Left ventricle myocardium superior (tissue), 1 donor: ENCODE measurements at regions not wholly inside any gene's neighbourhood (a gene's known extent, or its start where the extent isn't known, plus 50 kb on each side); places are given as distances from the start of the nearest gene placed in this dataset.

Experiments used
- ATAC-seq: fragments of 200-7000 bp; cut with Tn5 transposase; one replicate; pipeline ENCODE4 v1.9.1; 2020; ENCODE audit warnings: mild to moderate bottlenecking, moderate library complexity
- DNase-seq: peaks from one replicate; pipeline ENCODE4 v3.0.0-alpha.2; 2020
- intact Hi-C: fragments of 100-400 bp; cut with micrococcal nuclease; formaldehyde crosslinking; loops from one replicate; pipeline ENCODE4 v1.11.0; 2022
- donor health status: DM: no; HTN: yes; CAD: no; lungs with severe emphysema.

DNA sequence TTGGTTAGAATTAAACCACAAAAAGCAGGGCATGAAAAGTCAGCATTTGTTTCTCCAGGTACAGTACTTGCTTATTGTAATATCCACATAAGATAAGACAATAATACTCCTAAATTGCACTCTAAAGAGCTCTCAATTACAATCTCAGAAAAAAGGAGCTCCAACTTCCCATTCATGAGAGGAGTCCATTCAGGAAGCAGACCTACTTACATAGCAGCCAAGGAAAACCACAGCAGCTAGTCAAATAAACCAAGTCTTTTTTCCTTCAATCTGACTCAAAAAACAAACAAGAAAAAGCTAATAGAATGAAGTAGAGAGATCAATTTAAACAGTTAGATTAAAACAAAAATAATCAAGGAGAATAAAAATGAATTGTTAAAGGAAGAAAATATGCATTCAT, 885.2 kb upstream of the SLITRK6 start:
- no peak for DNase-seq
- ATAC-seq, result no peak
- intact Hi-C loops, result no loop called here

- no peak for ATAC-seq
- DNase-seq, result no peak
- intact Hi-C loops, result no loop called here
Observed at GRCh38 chr13:86689911-86690310, 890.7 kb upstream of the SLITRK6 start.

DNA sequence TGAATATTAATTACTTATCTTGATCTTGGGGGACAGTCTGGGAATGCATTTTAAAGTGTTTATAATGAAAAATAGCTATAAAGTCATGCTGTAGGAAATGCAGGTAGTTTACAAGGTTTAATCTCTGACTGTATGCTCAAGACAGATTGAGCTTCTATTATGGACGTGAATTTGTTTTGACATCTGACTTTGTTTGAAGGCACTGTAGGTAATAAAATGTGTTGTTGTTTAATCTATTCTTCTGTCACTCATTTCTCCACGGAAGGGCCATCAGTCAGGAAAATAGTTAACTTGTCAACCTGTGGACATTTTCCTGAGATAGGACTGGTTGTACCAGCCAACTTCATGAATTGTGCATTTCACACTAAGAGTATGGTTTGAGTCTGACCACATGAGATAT, 893.1 kb upstream of the SLITRK6 start:
- intact Hi-C loops, result no loop called here
- no peak for ATAC-seq
- no peak for DNase-seq

DNA sequence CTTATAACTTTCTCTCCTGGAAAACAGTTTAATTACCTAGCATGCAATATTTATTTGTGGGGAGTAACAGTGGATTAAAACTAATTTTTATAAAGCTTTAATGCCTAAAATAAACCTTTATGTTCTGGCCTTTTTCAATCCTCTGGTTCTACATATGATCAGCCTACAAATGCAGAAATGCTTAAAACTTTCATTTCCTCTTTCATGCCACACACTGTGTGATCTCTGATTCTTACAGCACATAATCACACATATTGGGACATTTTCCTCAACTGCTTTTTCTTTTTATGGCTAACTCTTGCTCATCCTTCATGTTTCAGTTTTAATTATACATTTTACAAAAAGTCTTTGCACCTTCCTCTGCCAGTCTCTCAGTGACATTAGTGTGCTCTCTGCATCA, 910.8 kb upstream of the SLITRK6 start:
- intact Hi-C loops, result no loop called here
- no peak for DNase-seq
- ATAC-seq, result no peak

DNA sequence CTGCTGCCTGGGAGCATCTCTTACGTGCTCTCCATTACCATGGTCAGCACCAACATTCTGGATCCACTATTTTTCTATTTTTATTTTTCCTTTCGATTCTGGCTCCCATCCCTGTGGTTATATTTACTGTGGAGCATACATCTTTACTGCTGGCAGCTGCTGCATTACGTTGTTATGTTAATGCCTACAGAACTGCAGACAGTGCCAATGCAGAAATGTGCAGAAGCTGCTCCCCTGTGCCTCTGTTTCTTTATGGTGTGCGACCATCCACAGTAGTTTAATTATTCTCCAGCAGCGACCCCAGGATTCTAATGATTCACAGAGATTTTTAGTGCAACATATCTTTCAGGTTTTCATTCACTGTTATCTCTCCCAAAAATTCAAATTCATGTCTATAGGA, 911.7 kb upstream of the SLITRK6 start:
- intact Hi-C loops, result no loop called here
- no peak for DNase-seq
- no peak for ATAC-seq

GRCh38 chr13:86714495-86714894, 915.3 kb upstream of the SLITRK6 start:
- intact Hi-C loops, result no loop called here
- ATAC-seq, result no peak

DNA sequence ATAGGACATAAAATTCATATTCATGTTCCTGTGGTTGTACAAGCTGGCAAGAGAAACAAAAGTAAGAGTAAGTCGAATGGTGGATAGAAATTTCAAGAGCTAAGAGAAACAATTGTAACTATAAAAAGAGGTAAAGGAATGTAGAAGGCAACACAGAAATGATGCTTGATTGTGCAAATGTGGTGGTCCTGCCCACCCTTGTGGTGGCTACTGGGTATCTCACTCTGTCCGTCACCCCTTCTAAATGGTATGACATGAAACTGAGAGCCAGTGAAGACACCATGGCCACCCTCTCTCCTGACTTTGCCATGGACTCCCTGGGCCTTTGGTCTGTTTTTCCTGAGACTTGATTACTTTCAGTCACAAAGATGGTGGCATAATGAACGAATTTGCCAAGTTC, 925.9 kb upstream of the SLITRK6 start:
- DNase-seq, result no peak
- intact Hi-C loops, result no loop called here
- no peak for ATAC-seq

More at GRCh38 chr13:86714495-86714894, 915.3 kb upstream of the SLITRK6 start:
- no peak for DNase-seq

DNA sequence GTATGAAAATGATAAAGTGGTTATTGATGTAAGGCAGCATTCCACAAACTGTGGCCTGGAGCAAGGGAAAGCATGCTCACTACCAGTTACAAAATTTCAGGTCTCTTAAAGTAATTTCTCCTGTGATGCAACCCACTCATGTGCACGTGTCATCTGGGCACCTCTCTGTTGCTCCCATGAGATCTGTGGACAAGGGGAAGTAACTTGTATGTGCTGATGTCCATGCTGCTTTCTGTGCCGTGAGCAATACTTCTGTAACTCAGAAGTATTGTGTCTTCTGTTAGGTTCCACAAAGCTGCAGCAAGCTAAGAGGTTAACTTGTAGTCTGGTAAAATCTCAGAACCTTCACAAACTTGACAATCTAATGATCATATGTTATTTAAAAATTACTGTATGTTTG, 930.0 kb upstream of the SLITRK6 start:
- ATAC-seq (no peak), DNase-seq (no peak)

GRCh38 chr13:86731987-86732386, 932.8 kb upstream of the SLITRK6 start:
- ATAC-seq (no peak), DNase-seq (no peak)
- intact Hi-C loops, result no loop called here

More for the DNA sequence above, 930.0 kb upstream of the SLITRK6 start:
- intact Hi-C loops, result no loop called here

DNA sequence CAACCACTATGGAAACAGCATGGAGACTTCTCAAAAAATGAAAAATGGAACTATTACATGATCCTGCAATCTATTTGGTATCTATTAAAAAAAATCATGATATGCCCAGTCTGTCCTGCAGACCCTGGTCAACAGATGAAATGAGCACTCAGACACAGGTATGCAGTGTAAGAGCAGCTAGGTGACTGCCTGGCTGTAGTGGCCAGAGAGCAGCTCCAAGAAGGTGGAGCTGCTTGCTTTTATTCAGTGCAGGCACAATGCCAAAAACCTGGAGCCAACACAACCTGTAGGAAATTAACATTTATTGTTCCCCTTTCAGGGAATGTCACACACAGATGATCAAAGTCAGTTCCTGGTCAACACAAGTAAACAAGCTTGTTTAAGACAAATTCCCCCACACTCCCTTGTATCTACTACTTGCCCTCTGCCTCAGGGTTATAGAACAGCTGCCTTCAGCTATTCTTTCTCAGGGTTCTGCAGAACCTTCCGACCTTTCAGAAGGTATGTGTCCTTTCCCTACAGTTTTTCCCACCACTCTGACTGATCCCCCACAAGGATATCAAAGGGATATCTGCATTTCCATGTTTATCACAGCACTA, 933.7 kb upstream of the SLITRK5 start:
- intact Hi-C loops, result no loop called here
- DNase-seq (no peak), ATAC-seq (no peak)

DNA sequence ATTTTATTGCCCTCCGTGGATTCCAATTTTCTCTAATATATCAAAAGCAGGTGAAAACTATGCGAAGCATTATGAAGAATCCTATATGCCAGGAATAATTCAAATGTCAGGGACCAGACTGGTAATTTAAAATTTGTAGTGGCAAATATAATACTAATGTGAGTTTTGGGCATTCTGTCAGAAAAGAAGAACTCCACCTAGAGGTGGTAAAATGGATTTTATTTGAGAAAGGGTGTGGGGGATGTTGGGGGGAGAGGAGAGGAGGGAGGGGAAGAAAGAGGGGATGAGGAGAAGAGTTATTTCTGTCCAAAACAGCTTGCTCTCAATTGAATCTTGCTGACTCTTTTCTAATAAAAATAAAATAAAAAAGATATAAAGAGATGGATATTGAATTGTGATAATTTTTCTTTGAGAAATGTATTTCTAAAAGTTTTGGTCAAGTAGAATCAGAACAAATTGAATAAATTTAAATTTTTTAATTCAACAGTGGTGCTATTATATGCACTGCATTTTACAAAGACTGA, 929.3 kb upstream of the SLITRK5 start:
- ATAC-seq (no peak), DNase-seq (no peak)
- intact Hi-C loops, result no loop called here

DNA sequence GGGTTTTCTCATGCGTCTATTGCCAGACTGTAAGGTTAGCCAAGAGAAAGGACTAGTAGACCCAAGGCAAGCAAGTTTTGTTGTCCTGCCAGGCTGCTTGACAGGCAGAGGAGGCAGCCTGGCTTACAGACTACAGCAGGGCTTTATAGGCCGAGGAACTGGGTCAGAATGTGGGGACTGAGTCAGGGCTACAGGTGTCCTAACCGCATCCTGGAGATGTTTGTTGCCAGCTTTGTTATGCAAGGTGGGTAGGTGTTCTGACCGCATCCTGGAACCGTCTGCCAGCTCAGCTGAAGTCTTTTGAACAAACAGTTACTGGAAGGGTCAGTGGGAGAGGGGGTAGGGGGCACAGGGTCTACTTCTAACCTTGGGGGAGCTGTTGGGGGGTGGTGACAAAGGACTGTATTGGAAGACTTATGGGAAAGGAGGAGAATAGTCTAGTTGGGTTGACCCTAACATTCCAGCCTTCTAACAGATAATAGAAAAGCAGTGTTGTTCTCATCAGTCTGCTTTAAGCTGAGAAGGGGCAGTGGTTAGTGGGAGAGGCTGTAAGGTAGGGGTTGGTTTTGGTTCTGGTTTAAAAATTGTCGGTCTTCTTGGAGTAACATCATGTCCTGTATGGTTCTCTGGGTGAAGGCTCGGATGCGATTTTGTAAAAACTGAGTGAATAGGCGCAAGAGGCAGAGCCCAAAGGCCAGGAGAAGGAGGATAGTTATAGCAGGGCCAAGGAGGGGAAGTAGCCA, 913.8 kb upstream of the SLITRK5 start:
- DNase-seq (no peak), ATAC-seq (no peak)
- intact Hi-C loops, result no loop called here

DNA sequence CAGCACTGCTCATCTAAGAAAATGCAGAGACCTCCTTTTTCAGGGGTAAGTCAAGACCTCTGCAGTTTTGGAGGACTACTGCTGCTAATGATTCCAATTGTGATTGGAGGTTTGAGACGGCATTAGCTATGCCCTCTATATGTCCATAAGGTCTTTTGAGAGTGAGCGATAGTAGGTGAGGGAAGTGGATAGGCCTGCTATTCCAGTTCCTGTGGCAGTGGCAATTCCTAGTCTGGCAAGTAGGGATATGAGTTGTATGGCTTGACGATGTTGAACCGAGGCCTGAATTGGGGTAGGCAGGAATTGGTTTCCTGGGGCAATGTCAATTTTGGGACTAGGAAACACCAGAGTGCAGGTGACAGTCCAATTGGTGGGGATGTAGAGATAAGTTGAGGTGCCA, 913.1 kb upstream of the SLITRK5 start:
- ATAC-seq, result no peak
- intact Hi-C loops, result no loop called here

DNA sequence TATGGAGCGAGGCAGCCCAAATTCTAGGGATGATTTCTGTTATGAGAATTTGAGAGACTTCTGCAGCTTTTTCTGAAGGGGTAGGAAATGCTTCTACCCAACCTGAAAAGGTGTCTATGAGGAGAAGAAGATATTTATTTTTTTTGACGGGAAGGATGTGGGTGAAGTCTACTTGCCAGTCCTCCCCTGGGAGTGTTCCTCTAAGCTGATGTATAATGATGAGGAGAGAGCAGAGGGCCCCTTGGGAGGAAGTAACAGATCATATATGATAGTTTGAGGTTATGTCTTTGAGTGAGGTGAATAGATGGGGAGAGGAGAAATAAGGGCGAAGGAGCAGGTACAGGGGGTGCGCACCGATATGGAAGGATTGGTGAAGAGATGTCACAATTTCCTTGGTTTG, 910.6 kb upstream of the SLITRK5 start:
- DNase-seq, result no peak
- intact Hi-C loops, result no loop called here
- no peak for ATAC-seq

More for the DNA sequence above, 913.1 kb upstream of the SLITRK5 start:
- no peak for DNase-seq

DNA sequence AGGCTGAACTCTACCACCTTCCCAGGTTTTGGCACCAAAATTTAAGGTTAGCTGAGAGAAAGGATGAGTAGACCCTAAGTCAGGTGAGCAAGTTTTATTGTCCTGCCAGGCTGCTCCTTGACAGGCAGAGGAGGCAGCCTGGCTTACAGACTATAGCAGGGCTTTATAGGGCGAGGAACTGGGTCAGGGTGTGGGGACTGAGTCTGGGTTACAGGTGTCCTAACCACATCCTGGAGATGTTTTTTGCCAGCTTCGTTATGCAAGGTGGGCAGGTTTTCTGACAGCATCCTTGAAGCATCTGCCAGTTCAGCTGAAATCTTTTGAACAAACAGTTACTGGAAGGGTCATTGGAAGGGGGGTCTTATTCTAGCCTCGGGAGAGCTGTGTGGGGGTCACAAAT, 905.7 kb upstream of the SLITRK5 start:
- ATAC-seq (no peak), DNase-seq (no peak)
- intact Hi-C loops, result no loop called here

- ATAC-seq (no peak), DNase-seq (no peak)
- intact Hi-C loops, result no loop called here
Observed at GRCh38 chr13:86788616-86789015, 882.6 kb upstream of the SLITRK5 start.

GRCh38 chr13:86792153-86792651, 879.0 kb upstream of the SLITRK5 start:
- DNase-seq (no peak), ATAC-seq (no peak)
- intact Hi-C loops, result no loop called here

DNA sequence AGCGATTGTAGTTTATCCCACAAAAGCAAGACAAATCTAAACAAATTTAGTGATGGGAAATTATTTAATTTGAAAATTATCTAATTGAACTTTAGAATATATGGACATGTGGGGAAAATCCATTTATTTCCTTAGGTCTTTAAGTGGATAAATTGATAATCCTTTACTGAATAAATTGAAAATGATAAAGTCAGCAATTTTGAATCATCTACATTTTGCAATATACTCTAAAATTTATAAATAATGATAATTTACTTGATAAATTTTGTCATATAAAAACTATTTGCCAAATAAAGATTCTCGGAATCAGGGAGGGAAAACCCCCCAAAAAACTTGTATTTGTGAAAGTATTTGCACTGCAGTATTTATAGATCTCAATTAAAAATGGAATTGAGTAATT, 875.3 kb upstream of the SLITRK5 start:
- DNase-seq (no peak), ATAC-seq (no peak)
- intact Hi-C loops, result no loop called here

GRCh38 chr13:86810361-86810760, 860.8 kb upstream of the SLITRK5 start:
- DNase-seq (no peak), ATAC-seq (no peak)
- intact Hi-C loops, result no loop called here

GRCh38 chr13:86813198-86813597, 858.0 kb upstream of the SLITRK5 start:
- ATAC-seq (no peak), DNase-seq (no peak)
- intact Hi-C loops, result no loop called here

DNA sequence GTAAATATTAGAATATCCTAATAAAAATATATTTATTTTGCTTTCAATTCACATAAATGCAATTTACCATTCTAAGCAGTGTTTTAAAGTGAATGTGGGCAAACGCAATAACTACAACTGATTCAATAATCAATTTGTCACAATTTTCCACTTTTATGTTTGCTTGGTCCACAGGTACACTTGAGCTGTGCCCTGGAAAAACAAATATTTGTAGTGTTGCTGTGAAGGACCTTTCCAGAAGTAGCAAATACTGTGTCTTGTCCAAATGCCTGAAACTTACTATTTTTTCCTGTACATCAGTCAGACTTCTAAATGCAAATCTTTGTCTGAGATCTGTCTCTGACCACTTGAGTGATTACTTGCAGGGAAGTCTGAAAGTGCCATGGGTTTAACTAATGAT, 845.8 kb upstream of the SLITRK5 start:
- ATAC-seq (no peak), DNase-seq (no peak)
- intact Hi-C loops, result no loop called here
